ENCODE measurements at regions not wholly inside any gene's neighbourhood (a gene's known extent, or its start where the extent isn't known, plus 50 kb on each side); places are given as distances from the start of the nearest gene placed in this dataset.

- TF ChIP-seq, protein P1, sequence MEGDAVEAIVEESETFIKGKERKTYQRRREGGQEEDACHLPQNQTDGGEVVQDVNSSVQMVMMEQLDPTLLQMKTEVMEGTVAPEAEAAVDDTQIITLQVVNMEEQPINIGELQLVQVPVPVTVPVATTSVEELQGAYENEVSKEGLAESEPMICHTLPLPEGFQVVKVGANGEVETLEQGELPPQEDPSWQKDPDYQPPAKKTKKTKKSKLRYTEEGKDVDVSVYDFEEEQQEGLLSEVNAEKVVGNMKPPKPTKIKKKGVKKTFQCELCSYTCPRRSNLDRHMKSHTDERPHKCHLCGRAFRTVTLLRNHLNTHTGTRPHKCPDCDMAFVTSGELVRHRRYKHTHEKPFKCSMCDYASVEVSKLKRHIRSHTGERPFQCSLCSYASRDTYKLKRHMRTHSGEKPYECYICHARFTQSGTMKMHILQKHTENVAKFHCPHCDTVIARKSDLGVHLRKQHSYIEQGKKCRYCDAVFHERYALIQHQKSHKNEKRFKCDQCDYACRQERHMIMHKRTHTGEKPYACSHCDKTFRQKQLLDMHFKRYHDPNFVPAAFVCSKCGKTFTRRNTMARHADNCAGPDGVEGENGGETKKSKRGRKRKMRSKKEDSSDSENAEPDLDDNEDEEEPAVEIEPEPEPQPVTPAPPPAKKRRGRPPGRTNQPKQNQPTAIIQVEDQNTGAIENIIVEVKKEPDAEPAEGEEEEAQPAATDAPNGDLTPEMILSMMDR (IDR thresholded peaks at IDR 0.05) = no peak
- no peak for TF ChIP-seq POLR2AphosphoS5 (IDR thresholded peaks at IDR 0.05)
These were observed 153.7 kb upstream of the GYPA start for GRCh38 chr4:144294211-144294610.

All from upper lobe of left lung (tissue), 4 donors.